Right lung (tissue), 2 donors: ENCODE measurements at regions not wholly inside any gene's neighbourhood (a gene's known extent, or its start where the extent isn't known, plus 50 kb on each side); places are given as distances from the start of the nearest gene placed in this dataset.

Experiments used
- DNase-seq, 2 donors: peaks; one replicate each; pipeline ENCODE4 v3.0.0-alpha.2; 2013

GRCh38 chr14:32004300-32004699, 72.8 kb upstream of the ARHGAP5 start:
- DNase-seq: no peak

GRCh38 chr14:32005628-32006027, 71.5 kb upstream of the ARHGAP5 start:
- no peak for DNase-seq

- DNase-seq: no peak
Observed at GRCh38 chr14:32006263-32007110, 70.6 kb upstream of the ARHGAP5 start.

GRCh38 chr14:32007755-32008362, 69.2 kb upstream of the ARHGAP5 start:
- no peak for DNase-seq

- no peak for DNase-seq
Observed at GRCh38 chr14:32008602-32009193, 68.4 kb upstream of the ARHGAP5 start.

- peak in 1 of 2 donors; percentile 61 for DNase-seq
Observed at GRCh38 chr14:32009221-32009975, 67.7 kb upstream of the ARHGAP5 start.

DNA sequence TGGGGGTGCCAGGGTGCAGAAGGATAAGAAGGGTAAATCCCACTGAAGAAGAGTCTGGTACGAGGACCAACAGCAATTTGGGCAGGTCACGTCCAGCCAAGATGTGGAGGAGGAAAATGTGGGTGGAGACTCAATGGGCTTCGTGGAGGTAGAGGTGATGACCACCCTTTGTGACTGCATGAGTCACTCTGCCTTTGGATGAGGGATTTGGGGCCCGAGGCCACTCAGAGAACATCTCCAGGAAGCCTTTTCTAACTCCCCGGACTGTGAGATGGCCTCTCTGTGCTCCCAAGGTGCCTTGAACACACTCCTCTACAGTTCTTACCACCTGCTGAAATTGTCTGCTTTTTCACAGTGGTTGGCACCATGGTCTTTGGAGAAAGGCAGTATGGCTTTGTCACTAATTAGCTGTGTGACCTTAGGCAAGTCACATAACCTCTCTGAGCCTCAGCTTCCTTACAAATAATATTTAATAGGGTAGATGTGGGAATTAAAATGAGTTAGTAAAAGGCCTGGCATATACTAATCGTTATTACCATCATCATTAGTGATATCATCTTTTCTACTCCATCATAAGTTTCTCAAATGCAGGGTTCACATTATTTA, 67.0 kb upstream of the ARHGAP5 start:
- no peak for DNase-seq

DNA sequence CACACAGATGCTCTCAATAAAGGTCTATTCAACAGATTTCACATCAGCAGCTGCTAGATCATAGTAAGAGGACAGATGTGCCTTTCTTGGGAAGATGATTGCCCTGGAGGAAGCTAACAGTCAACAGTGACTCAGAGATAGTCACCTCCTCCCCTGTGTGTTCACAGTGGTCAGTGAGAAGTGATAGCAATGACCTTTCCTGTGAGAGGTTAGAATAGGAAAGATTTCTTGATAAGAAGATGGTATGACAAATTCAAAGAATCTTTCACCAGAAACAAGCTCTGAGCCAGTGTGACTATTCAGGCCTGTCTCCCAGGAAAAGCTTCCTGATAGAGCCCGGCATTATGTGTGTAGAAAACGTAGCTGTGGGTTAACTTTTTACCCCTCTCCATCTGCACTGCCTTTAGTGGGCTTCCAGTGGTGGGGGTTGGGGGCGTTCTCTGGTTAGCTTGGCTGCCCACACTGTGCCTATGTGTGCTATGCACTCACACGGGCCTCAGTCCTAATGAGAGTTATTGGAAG, 66.4 kb upstream of the ARHGAP5 start:
- no peak for DNase-seq

DNA sequence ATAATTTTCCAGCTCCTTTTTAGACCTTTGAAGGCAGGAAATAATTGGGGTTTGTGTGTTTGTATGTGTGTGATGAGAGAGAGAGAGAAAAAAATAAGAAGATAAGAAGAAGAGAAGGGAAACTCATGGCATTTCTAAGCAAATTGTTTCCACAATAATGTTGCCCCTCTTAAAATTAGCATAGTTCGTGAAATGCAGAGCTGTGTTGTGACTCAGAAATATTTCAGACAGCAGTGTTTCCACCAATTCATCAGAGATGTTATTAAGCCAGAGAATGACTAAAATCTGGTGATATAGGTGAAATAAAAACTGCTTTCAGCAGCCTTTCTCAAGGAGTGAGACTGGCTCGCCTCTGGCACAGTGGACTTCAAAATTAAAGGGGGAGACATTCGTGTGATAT, 65.9 kb upstream of the ARHGAP5 start:
- no peak for DNase-seq

DNA sequence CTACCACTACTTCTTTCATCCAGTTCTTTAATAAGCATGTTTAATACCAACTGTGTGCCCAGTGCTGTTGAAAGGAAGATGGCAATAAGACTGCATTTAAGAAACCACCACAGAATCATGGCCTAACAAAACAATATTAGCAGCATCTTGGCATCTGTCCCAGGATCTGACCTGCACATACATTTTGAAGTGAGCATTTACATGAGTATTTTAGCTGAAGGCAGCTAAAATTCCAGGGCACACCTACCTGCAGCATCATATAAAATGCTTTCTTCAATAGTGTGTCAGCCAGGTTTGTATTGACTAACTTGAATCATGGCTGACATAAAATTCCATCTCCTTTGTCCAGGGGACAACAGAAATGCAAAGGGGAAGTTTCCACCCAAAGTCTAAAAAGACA, 65.0 kb upstream of the ARHGAP5 start:
- no peak for DNase-seq

- DNase-seq: no peak
Observed at GRCh38 chr14:32012571-32012970, 64.5 kb upstream of the ARHGAP5 start.

- no peak for DNase-seq
Observed at GRCh38 chr14:32013083-32013482, 64.0 kb upstream of the ARHGAP5 start.

- no peak for DNase-seq
Observed at GRCh38 chr14:32014057-32014456, 63.0 kb upstream of the ARHGAP5 start.

- DNase-seq: no peak
Observed at GRCh38 chr14:32014498-32014897, 62.6 kb upstream of the ARHGAP5 start.

- DNase-seq: no peak
Observed at GRCh38 chr14:32015166-32015565, 61.9 kb upstream of the ARHGAP5 start.

DNA sequence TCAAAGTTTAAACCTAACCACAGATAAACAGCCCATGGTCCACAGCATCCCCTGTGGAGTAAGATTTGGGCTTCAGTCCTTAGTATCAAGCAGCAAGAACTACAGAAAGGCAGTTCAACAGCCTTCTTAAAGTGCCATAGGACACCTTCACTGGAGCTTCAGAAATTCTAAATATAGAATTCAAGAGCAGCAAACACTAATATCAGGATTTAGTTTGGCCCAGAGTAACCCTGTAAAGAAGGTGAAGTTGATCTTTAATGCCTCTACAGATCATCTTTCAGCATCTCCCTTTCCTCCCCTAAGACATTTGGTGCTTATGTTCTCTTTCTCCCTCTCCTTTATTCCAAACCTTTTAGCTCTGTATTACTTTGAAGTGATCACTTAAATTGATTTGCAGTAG, 59.5 kb upstream of the ARHGAP5 start:
- DNase-seq: no peak

DNA sequence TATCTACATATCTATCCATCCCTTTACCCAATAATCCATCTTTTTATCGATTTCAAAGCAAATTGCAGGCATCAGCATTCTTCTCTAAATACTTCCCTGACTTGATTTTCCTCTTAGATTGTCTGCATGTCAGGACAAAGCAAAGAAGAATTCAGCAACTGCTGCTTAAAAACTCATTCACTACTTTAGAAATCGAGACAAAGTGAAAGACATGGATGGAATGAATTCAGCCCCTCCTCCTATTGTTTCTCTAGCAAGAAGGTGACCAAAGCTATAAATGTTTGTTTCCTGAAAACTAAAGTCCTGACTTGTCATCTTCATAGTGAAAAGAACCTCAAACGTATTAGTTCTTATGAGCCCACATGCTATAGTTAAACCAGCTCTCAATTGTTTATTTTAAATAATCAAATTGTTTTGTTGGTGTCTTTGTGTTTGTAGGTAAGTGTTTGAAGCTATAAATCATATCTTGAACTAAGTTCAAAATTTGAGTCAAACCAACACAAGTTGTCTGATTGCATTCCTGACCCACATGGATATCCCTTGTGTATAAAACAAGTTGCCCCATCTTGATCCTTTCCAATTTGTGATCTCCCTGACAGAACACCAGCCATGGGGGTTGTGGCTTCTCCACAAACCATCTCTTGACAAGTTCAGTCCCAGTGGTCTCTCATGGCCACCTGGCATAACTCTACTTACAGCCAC, 58.6 kb upstream of the ARHGAP5 start:
- no peak for DNase-seq

- no peak for DNase-seq
Observed at GRCh38 chr14:32019276-32019675, 57.8 kb upstream of the ARHGAP5 start.

DNA sequence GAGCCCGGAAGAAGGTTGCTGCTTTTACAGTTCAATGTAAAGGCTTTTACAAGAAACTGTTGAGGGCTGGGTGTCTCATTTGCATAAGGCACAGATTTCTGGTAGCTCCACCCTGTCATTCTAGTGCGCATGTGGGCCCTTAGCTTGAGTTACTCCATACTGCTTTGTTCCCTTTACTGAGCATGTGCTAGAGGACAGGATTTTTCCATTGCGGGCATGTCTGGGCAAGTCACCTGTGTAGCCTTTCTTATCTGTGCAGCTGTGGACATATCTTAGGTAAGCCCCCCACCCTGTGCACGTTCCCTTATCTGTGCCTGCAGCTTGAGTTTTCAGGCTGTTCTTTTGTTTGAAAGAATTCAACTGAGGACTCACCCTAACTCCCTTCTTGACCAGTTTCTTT, 56.2 kb upstream of the ARHGAP5 start:
- DNase-seq: no peak

GRCh38 chr14:32021341-32021740, 55.8 kb upstream of the ARHGAP5 start:
- DNase-seq: no peak

DNA sequence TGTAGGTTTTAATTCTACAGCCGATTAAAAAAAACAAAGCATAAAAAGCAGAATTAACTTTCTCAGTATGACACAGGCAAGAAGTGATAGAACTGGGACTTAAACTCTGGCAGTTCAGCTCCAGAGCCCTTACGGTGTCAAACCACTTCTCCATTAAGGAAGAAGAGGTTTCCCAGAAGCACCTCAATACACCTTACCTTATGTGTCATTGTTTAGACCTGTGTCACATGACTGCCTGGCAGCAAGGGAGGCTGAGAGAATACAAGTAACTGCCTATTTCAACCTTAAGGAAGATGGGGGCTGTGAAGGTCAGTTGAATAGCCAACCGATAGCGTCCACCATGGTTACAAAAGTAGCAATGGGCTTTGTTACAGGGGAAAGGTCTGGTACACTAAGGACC, 54.6 kb upstream of the ARHGAP5 start:
- no peak for DNase-seq
